ENCODE measurements at regions not wholly inside any gene's neighbourhood (a gene's known extent, or its start where the extent isn't known, plus 50 kb on each side); places are given as distances from the start of the nearest gene placed in this dataset.

DNA sequence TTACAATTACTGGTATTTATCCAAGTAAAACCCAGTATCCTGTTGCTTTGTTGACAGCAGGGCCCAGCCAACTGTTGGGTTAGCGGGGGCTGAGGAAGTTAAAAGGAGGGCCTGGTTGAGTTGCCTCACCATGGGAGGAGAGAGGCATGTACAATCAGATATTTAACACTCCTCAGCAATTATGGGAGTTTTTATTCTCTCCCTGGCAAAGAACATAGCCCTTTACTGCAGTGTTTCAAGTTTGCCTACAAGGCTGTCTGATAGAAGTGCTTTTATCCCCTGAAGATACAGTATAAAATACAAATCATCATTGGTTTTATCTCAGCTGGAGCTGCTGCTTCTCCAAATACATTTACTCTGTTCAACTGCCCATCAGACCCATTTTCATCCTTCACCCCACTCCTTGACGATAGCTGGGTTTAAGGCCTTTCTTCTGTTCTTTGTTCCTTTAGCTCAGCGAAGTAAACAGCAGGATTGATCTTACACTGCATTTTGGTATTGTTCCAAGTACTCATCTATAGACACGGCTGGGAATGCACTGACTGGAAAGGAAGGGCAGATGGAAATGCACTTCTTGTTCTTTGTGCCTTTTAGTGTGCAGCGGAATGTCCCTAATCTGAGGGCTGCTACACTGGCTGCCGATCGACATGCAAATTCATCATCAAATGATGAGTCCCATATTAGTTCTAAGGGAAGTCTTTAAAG lies 402.5 kb upstream of the SPRED2 start:
- Histone ChIP-seq H2AFZ (ENCODE audit: low read depth) (no peak overlapping the region), H3K4me3 (ENCODE audit: low read depth in 2 of 2, low read length in 1 of 2) (no peak overlapping the region), H3K9ac (no peak overlapping the region), H3K9me3 (no peaks in the 10 kb centered on the region), H3K4me1 (ENCODE audit: control insufficient read depth in 1 of 2, insufficient read depth in 2 of 2, low read depth in 1 of 2, low read length in 1 of 2) (no peaks in the 10 kb centered on the region; a peak in 1 of 4 replicates), H3F3A (replicated peaks; ENCODE audit: insufficient read depth) (no peaks in the 10 kb centered on the region), H3K27ac (ENCODE audit: low read depth in 2 of 2, low read length in 1 of 2) (no peak overlapping the region), H3K4me2 (no peak overlapping the region), H4K20me1 (ENCODE audit: insufficient read depth) (no peaks in the 10 kb centered on the region), H3K9me2 (no peaks in the 10 kb centered on the region), H3K27me3 (ENCODE audit: insufficient read depth) (no peaks in the 10 kb centered on the region), H3K79me2 (ENCODE audit: insufficient read depth) (no peaks in the 10 kb centered on the region), H3K36me3 (replicated peaks in 1 of 2; ENCODE audit: control insufficient read depth in 1 of 2, insufficient read depth in 2 of 2, low read length in 1 of 2) (no peaks in the 10 kb centered on the region)
- ChIA-PET POLR2A (interaction anchor here (0.7 kb wide), 1 partner anchor 125 kb away, joined by 3 read pairs; no protein-coding TSS in a partner anchor), CTCF (no interaction called here)
- WGBS (ENCODE audit: low lambda C conversion rate): 42% methylated on average over 7 of the region's 7 CpGs
- DNase-seq: no peak
- TF ChIP-seq, protein P1, sequence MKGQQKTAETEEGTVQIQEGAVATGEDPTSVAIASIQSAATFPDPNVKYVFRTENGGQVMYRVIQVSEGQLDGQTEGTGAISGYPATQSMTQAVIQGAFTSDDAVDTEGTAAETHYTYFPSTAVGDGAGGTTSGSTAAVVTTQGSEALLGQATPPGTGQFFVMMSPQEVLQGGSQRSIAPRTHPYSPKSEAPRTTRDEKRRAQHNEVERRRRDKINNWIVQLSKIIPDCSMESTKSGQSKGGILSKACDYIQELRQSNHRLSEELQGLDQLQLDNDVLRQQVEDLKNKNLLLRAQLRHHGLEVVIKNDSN (IDR thresholded peaks at IDR 0.05; ENCODE audit: borderline replicate concordance, low read depth): no peak
- TF ChIP-seq TEAD4 (IDR thresholded peaks at IDR 0.05; ENCODE audit: borderline replicate concordance, insufficient read depth) (no peak), FOSL2 (IDR thresholded peaks at IDR 0.05; ENCODE audit: borderline replicate concordance, low read depth) (no peak), GABPA (IDR thresholded peaks at IDR 0.05; ENCODE audit: low read depth) (no peak), RCOR1 (IDR thresholded peaks at IDR 0.05; ENCODE audit: low read length) (no peak), MEF2A (IDR thresholded peaks at IDR 0.05; ENCODE audit: borderline replicate concordance, low read depth) (no peak), GATA2 (CRISPR knock-in tag; IDR thresholded peaks at IDR 0.05) (no peak), SMC3 (IDR thresholded peaks at IDR 0.05; ENCODE audit: low read depth, low read length) (no peak), EP300 (IDR thresholded peaks at IDR 0.05; ENCODE audit: borderline replicate concordance in 1 of 2, low read depth in 1 of 2, low read length in 1 of 2) (no peak), RFX5 (IDR thresholded peaks at IDR 0.05; ENCODE audit: low read length) (no peak), CHD2 (IDR thresholded peaks at IDR 0.05; ENCODE audit: low read length, partially characterized antibody) (no peak), YY1 (IDR thresholded peaks at IDR 0.05; ENCODE audit: low read depth) (no peak), POLR2AphosphoS5 (IDR thresholded peaks at IDR 0.05; ENCODE audit: low read depth, low read length) (no peak), MXI1 (IDR thresholded peaks at IDR 0.05; ENCODE audit: low read depth, low read length) (no peak)
- TF ChIP-seq, protein P2, sequence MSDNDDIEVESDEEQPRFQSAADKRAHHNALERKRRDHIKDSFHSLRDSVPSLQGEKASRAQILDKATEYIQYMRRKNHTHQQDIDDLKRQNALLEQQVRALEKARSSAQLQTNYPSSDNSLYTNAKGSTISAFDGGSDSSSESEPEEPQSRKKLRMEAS (IDR thresholded peaks at IDR 0.05; ENCODE audit: low read depth): no peak
- TF ChIP-seq, protein P3, sequence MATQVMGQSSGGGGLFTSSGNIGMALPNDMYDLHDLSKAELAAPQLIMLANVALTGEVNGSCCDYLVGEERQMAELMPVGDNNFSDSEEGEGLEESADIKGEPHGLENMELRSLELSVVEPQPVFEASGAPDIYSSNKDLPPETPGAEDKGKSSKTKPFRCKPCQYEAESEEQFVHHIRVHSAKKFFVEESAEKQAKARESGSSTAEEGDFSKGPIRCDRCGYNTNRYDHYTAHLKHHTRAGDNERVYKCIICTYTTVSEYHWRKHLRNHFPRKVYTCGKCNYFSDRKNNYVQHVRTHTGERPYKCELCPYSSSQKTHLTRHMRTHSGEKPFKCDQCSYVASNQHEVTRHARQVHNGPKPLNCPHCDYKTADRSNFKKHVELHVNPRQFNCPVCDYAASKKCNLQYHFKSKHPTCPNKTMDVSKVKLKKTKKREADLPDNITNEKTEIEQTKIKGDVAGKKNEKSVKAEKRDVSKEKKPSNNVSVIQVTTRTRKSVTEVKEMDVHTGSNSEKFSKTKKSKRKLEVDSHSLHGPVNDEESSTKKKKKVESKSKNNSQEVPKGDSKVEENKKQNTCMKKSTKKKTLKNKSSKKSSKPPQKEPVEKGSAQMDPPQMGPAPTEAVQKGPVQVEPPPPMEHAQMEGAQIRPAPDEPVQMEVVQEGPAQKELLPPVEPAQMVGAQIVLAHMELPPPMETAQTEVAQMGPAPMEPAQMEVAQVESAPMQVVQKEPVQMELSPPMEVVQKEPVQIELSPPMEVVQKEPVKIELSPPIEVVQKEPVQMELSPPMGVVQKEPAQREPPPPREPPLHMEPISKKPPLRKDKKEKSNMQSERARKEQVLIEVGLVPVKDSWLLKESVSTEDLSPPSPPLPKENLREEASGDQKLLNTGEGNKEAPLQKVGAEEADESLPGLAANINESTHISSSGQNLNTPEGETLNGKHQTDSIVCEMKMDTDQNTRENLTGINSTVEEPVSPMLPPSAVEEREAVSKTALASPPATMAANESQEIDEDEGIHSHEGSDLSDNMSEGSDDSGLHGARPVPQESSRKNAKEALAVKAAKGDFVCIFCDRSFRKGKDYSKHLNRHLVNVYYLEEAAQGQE (IDR thresholded peaks at IDR 0.05; ENCODE audit: low read depth, low read length): no peak
- TF ChIP-seq, protein P4, sequence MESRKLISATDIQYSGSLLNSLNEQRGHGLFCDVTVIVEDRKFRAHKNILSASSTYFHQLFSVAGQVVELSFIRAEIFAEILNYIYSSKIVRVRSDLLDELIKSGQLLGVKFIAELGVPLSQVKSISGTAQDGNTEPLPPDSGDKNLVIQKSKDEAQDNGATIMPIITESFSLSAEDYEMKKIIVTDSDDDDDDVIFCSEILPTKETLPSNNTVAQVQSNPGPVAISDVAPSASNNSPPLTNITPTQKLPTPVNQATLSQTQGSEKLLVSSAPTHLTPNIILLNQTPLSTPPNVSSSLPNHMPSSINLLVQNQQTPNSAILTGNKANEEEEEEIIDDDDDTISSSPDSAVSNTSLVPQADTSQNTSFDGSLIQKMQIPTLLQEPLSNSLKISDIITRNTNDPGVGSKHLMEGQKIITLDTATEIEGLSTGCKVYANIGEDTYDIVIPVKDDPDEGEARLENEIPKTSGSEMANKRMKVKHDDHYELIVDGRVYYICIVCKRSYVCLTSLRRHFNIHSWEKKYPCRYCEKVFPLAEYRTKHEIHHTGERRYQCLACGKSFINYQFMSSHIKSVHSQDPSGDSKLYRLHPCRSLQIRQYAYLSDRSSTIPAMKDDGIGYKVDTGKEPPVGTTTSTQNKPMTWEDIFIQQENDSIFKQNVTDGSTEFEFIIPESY (IDR thresholded peaks at IDR 0.05; ENCODE audit: borderline replicate concordance, low read depth): no peak
- TF ChIP-seq, protein P5, sequence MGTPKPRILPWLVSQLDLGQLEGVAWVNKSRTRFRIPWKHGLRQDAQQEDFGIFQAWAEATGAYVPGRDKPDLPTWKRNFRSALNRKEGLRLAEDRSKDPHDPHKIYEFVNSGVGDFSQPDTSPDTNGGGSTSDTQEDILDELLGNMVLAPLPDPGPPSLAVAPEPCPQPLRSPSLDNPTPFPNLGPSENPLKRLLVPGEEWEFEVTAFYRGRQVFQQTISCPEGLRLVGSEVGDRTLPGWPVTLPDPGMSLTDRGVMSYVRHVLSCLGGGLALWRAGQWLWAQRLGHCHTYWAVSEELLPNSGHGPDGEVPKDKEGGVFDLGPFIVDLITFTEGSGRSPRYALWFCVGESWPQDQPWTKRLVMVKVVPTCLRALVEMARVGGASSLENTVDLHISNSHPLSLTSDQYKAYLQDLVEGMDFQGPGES (IDR thresholded peaks at IDR 0.05; ENCODE audit: low read depth, low read length): no peak
